DOHH2 (cell line): ENCODE measurements at regions not wholly inside any gene's neighbourhood (a gene's known extent, or its start where the extent isn't known, plus 50 kb on each side); places are given as distances from the start of the nearest gene placed in this dataset.

ENCODE experiments used
- H3F3A ChIP-seq: fragments of 200-600 bp; sonication (generic), shearing (Covaris generic); 2 replicates; pipeline ENCODE4 v1.6.0; 2016; ENCODE audit warnings: antibody characterized with exemption, mild to moderate bottlenecking; ENCODE audit not compliant: control insufficient read depth, insufficient read depth
- H3K27ac ChIP-seq: fragments of 200-600 bp; sonication (generic); 2 replicates; pipeline ENCODE4 v1.5.1; 2014; ENCODE audit warnings: low read depth, mild to moderate bottlenecking, low read length, moderate library complexity
- H3K27me3 ChIP-seq: fragments of 200-600 bp; sonication (generic); 2 replicates; pipeline ENCODE4 v1.6.1; 2014; ENCODE audit warnings: mild to moderate bottlenecking, low read length, mixed read lengths; ENCODE audit not compliant: control insufficient read depth
- H3K36me3 ChIP-seq: fragments of 200-600 bp; sonication (generic); 2 replicates; pipeline ENCODE4 v1.6.1; 2014; ENCODE audit warnings: mild to moderate bottlenecking, low read length, moderate library complexity, mixed read lengths; ENCODE audit not compliant: control insufficient read depth
- H3K4me1 ChIP-seq: fragments of 200-600 bp; sonication (generic); 2 replicates; pipeline ENCODE4 v1.6.1; 2014; ENCODE audit warnings: mild to moderate bottlenecking, low read length, mixed read lengths; ENCODE audit not compliant: control insufficient read depth
- H3K4me2 ChIP-seq: fragments of 200-600 bp; sonication (generic); 2 replicates; pipeline ENCODE4 v1.6.0; 2014; ENCODE audit warnings: mild to moderate bottlenecking, low read length, moderate library complexity
- H3K4me3 ChIP-seq: fragments of 200-600 bp; sonication (generic); 2 replicates; pipeline ENCODE4 v1.5.1; 2014; ENCODE audit warnings: mild to moderate bottlenecking, low read length, mixed read lengths
- H3K79me2 ChIP-seq: fragments of 200-600 bp; sonication (generic); 2 replicates; pipeline ENCODE4 v1.6.1; 2014; ENCODE audit warnings: mild to moderate bottlenecking, low read length, mixed read lengths; ENCODE audit not compliant: control insufficient read depth
- H3K9me2 ChIP-seq: fragments of 200-600 bp; sonication (generic); replicated peaks from 2 replicates; pipeline ENCODE4 v1.6.1; 2014; ENCODE audit warnings: mild to moderate bottlenecking, low read length, mixed read lengths; ENCODE audit not compliant: control insufficient read depth
- H3K9me3 ChIP-seq: fragments of 200-600 bp; sonication (generic); 2 replicates; pipeline ENCODE4 v1.6.1; 2014; ENCODE audit warnings: antibody characterized with exemption, low read length, mixed read lengths; ENCODE audit not compliant: control insufficient read depth, insufficient read depth
- H4K20me1 ChIP-seq: fragments of 200-600 bp; sonication (generic); 2 replicates; pipeline ENCODE4 v1.6.0; 2014; ENCODE audit warnings: low read depth, mild to moderate bottlenecking, antibody characterized with exemption, low read length, moderate library complexity; ENCODE audit not compliant: control insufficient read depth, insufficient read depth
- CTCF ChIP-seq: fragments of 200-600 bp; sonication (generic); IDR thresholded peaks from one replicate; pipeline ENCODE4 v1.5.1; 2014; ENCODE audit warnings: antibody characterized with exemption, mild to moderate bottlenecking, low read depth, low read length; ENCODE audit not compliant: poor library complexity, severe bottlenecking
- EZH2phosphoT487 ChIP-seq: fragments of 200-600 bp; sonication (generic); IDR thresholded peaks from 2 replicates; pipeline ENCODE4 v1.6.1; 2017; ENCODE audit warnings: borderline replicate concordance, mild to moderate bottlenecking, antibody characterized with exemption, low read length, moderate library complexity, mixed read lengths

- no peak overlapping the region for H3K4me3 ChIP-seq
- H3K27ac ChIP-seq: no peak overlapping the region
- no peaks in the 10 kb centered on the region for H3F3A ChIP-seq
- H3K9me3 ChIP-seq: no peaks in the 10 kb centered on the region
- no peaks in the 10 kb centered on the region for H3K79me2 ChIP-seq
- H3K4me1 ChIP-seq: no peaks in the 10 kb centered on the region
- H3K36me3 ChIP-seq: no peaks in the 10 kb centered on the region
- H3K27me3 ChIP-seq: no peaks in the 10 kb centered on the region
- H4K20me1 ChIP-seq: no peaks in the 10 kb centered on the region
- no peak for TF ChIP-seq EZH2phosphoT487
- no peak for TF ChIP-seq CTCF
- no peaks in the 10 kb centered on the region for H3K9me2 ChIP-seq
- H3K4me2 ChIP-seq: no peak overlapping the region
Observed at GRCh38 chr2:16030206-16031057, 90.1 kb downstream of the MYCN start.

GRCh38 chr2:16028644-16029043, 88.3 kb downstream of the MYCN start:
- H3K27me3 ChIP-seq: no peaks in the 10 kb centered on the region
- no peaks in the 10 kb centered on the region for H3K79me2 ChIP-seq
- H3K36me3 ChIP-seq: no peaks in the 10 kb centered on the region
- H3K4me3 ChIP-seq: no peak overlapping the region
- no peaks in the 10 kb centered on the region for H3K9me3 ChIP-seq
- no peaks in the 10 kb centered on the region for H3K4me1 ChIP-seq
- no peak overlapping the region for H3K27ac ChIP-seq
- H4K20me1 ChIP-seq: no peaks in the 10 kb centered on the region
- H3K4me2 ChIP-seq: no peak overlapping the region
- no peaks in the 10 kb centered on the region for H3K9me2 ChIP-seq
- TF ChIP-seq CTCF (no peak), EZH2phosphoT487 (no peak)
- no peaks in the 10 kb centered on the region for H3F3A ChIP-seq

- Histone ChIP-seq H3K79me2 (no peaks in the 10 kb centered on the region), H3K9me2 (no peaks in the 10 kb centered on the region), H3K4me3 (no peak overlapping the region), H3K9me3 (no peaks in the 10 kb centered on the region), H3K27me3 (no peaks in the 10 kb centered on the region), H3K27ac (no peak overlapping the region), H4K20me1 (no peaks in the 10 kb centered on the region), H3K4me1 (no peaks in the 10 kb centered on the region), H3K36me3 (no peaks in the 10 kb centered on the region), H3K4me2 (no peak overlapping the region), H3F3A (no peaks in the 10 kb centered on the region)
- TF ChIP-seq EZH2phosphoT487 (no peak), CTCF (no peak)
Observed at GRCh38 chr2:16026816-16027501, 86.6 kb downstream of the MYCN start.
